ENCODE measurements at regions not wholly inside any gene's neighbourhood (a gene's known extent, or its start where the extent isn't known, plus 50 kb on each side); places are given as distances from the start of the nearest gene placed in this dataset.

- Histone ChIP-seq H3K27me3 (ENCODE audit: control insufficient read depth in 4 of 4, insufficient read depth in 4 of 4, low read length in 3 of 4) (no peaks in the 10 kb centered on the region), H3K4me1 (ENCODE audit: control insufficient read depth in 4 of 4, insufficient read depth in 4 of 4, low read length in 3 of 4) (peaks cover 2 to 16% (median 11%) of the 10 kb centered on the region in 4 donors), H3K4me3 (ENCODE audit: low read depth in 1 of 3, low read length in 3 of 3) (no peak overlapping the region), H3K36me3 (ENCODE audit: control insufficient read depth in 4 of 4, insufficient read depth in 3 of 4, low read depth in 1 of 4, low read length in 3 of 4) (no peaks in the 10 kb centered on the region), H3K27ac (ENCODE audit: low read depth in 1 of 2, low read length in 2 of 2) (no peak overlapping the region), H3K9me3 (ENCODE audit: control insufficient read depth in 4 of 4, low read length in 3 of 4) (no peaks in the 10 kb centered on the region), H3K9ac (ENCODE audit: low read depth in 1 of 2, low read length in 2 of 2) (no peak overlapping the region)
- DNase-seq (ENCODE audit: low spot score): no peak
- TF ChIP-seq RAD21 (IDR thresholded peaks at IDR 0.05): no peak
- TF ChIP-seq CTCF (IDR thresholded peaks at IDR 0.05; ENCODE audit: low read depth, low read length, missing input control): no peak
- no peak for TF ChIP-seq FOXA2 (IDR thresholded peaks at IDR 0.05)
- no peak for TF ChIP-seq NR2F2 (IDR thresholded peaks at IDR 0.05)
- TF ChIP-seq EGR1 (IDR thresholded peaks at IDR 0.05; ENCODE audit: low read depth in 2 of 2): no peak
- TF ChIP-seq SP1 (IDR thresholded peaks at IDR 0.05): no peak
- TF ChIP-seq FOXA1 (IDR thresholded peaks at IDR 0.05): no peak
- no peak for TF ChIP-seq MAX (IDR thresholded peaks at IDR 0.05)
- TF ChIP-seq TAF1 (conservative IDR thresholded peaks at IDR 0.05): no peak
These were observed 132.1 kb upstream of the DLGAP1 start for GRCh38 chr18:4587204-4587603.

GRCh38 chr18:4586731-4587130, 131.6 kb upstream of the DLGAP1 start:
- 74% methylated on average over 2 of the region's 2 CpGs for WGBS
- H3K27ac ChIP-seq (ENCODE audit: low read depth in 1 of 2, low read length in 2 of 2): no peak overlapping the region
- no peak overlapping the region for H3K9ac ChIP-seq (ENCODE audit: low read depth in 1 of 2, low read length in 2 of 2)
- peaks cover 2 to 16% (median 11%) of the 10 kb centered on the region in 4 donors for H3K4me1 ChIP-seq (ENCODE audit: control insufficient read depth in 4 of 4, insufficient read depth in 4 of 4, low read length in 3 of 4)
- no peak for DNase-seq (ENCODE audit: low spot score)
- H3K9me3 ChIP-seq (ENCODE audit: control insufficient read depth in 4 of 4, low read length in 3 of 4): no peaks in the 10 kb centered on the region
- no peaks in the 10 kb centered on the region for H3K36me3 ChIP-seq (ENCODE audit: control insufficient read depth in 4 of 4, insufficient read depth in 3 of 4, low read depth in 1 of 4, low read length in 3 of 4)
- TF ChIP-seq HNF4A (conservative IDR thresholded peaks at IDR 0.05): no peak
- no peak for TF ChIP-seq GABPA (IDR thresholded peaks at IDR 0.05 in 1 of 2, conservative IDR thresholded peaks at IDR 0.05 in 1 of 2)
- no peak for TF ChIP-seq SP1 (IDR thresholded peaks at IDR 0.05)
- TF ChIP-seq HNF4G (IDR thresholded peaks at IDR 0.05): no peak
- TF ChIP-seq RAD21 (IDR thresholded peaks at IDR 0.05): no peak
- TF ChIP-seq FOXA2 (IDR thresholded peaks at IDR 0.05): no peak
- no peak for TF ChIP-seq MAX (IDR thresholded peaks at IDR 0.05)
- no peak for TF ChIP-seq CTCF (IDR thresholded peaks at IDR 0.05; ENCODE audit: low read depth, low read length, missing input control)
- no peak for TF ChIP-seq FOXA1 (IDR thresholded peaks at IDR 0.05)
- TF ChIP-seq RXRA (IDR thresholded peaks at IDR 0.05): no peak
- no peaks in the 10 kb centered on the region for H3K27me3 ChIP-seq (ENCODE audit: control insufficient read depth in 4 of 4, insufficient read depth in 4 of 4, low read length in 3 of 4)
- no peak overlapping the region for H3K4me3 ChIP-seq (ENCODE audit: low read depth in 1 of 3, low read length in 3 of 3)

Data from liver (tissue), 8 donors.